Chondrocyte (in vitro differentiated cells): ENCODE measurements at regions not wholly inside any gene's neighbourhood (a gene's known extent, or its start where the extent isn't known, plus 50 kb on each side); places are given as distances from the start of the nearest gene placed in this dataset.
"Not testable (repeated sequence)": the region's sequence is repeated elsewhere in the genome, so short reads cannot be mapped to it uniquely, and the experiment has no call there.

Experiments
- DNase-seq: peaks from one replicate; pipeline ENCODE4 v3.0.0; 2021; ENCODE audit warnings: mixed read lengths, low spot score
- H3K27ac Mint-ChIP-seq: one replicate; pipeline ENCODE4 v1.8.0; 2021; ENCODE audit warnings: mild to moderate bottlenecking, moderate library complexity, mixed read lengths; ENCODE audit not compliant: unreplicated experiment
- H3K27me3 Mint-ChIP-seq: 2 replicates; pipeline ENCODE4 v1.8.0; 2021; ENCODE audit warnings: low read depth, mixed read lengths
- H3K36me3 Mint-ChIP-seq: 2 replicates; pipeline ENCODE4 v1.8.0; 2021; ENCODE audit warnings: low read depth, mixed read lengths
- H3K4me1 Mint-ChIP-seq: 2 replicates; pipeline ENCODE4 v1.8.0; 2021; ENCODE audit warnings: low read depth, mild to moderate bottlenecking, mixed read lengths
- H3K4me3 Mint-ChIP-seq: one replicate; pipeline ENCODE4 v1.8.0; 2021; ENCODE audit warnings: mild to moderate bottlenecking, moderate library complexity, mixed read lengths; ENCODE audit not compliant: unreplicated experiment
- H3K9me3 Mint-ChIP-seq: 2 replicates; pipeline ENCODE4 v1.8.0; 2021; ENCODE audit warnings: low read depth, mixed read lengths
- TF ChIP-seq, protein P1 (sequence below): fragments of 200-600 bp; sonication (generic); IDR thresholded peaks from 2 replicates; pipeline ENCODE4 v1.5.0; 2021; ENCODE audit warnings: antibody characterized with exemption, mild to moderate bottlenecking, moderate library complexity

GRCh38 chr5:12883395-12883794 is 979.1 kb upstream of the CTNND2 start:
- Mint-ChIP-seq H3K4me3 (no peak overlapping the region), H3K9me3 (no peaks in the 10 kb centered on the region), H3K4me1 (no peaks in the 10 kb centered on the region), H3K36me3 (no peaks in the 10 kb centered on the region), H3K27me3 (peaks cover 5% of the 10 kb centered on the region), H3K27ac (no peak overlapping the region)
- DNase-seq, result no peak
- TF ChIP-seq, protein P1, sequence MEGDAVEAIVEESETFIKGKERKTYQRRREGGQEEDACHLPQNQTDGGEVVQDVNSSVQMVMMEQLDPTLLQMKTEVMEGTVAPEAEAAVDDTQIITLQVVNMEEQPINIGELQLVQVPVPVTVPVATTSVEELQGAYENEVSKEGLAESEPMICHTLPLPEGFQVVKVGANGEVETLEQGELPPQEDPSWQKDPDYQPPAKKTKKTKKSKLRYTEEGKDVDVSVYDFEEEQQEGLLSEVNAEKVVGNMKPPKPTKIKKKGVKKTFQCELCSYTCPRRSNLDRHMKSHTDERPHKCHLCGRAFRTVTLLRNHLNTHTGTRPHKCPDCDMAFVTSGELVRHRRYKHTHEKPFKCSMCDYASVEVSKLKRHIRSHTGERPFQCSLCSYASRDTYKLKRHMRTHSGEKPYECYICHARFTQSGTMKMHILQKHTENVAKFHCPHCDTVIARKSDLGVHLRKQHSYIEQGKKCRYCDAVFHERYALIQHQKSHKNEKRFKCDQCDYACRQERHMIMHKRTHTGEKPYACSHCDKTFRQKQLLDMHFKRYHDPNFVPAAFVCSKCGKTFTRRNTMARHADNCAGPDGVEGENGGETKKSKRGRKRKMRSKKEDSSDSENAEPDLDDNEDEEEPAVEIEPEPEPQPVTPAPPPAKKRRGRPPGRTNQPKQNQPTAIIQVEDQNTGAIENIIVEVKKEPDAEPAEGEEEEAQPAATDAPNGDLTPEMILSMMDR, result no peak

DNA sequence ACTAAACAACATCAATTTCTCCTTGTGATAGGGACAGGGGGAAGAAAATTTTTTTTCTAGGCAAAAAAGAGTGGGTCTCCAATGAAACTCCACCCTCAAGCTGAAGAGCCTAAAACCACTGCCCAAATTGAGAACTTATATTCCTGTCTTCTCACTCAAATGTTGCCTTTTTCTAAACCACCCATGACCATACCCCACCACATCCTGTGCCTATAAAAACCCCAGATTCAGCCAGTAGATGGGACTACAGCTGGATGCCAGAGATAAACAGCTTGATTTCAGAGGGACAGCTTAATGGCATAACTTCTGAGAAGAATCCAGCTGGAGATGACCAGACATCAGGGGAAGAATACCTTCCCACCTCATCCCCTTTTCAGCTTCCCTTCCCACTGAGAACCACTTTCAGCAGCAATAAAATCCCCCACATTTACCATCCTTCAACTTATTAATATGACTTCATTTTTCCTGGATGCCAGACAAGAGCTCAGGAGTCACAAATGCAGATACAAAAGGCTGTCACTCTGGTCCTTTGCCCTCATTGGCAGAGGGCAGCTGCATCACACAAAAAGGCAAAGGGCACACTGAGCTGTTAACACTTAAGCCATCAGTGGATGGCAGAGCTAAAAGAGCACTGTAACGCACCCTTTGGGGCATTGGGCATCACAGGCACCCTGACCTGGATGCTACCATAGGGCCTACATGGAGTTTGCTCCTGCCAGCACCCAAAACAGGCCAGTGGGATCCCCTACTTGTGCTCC is 972.5 kb upstream of the CTNND2 start:
- Mint-ChIP-seq H3K4me1 (no peaks in the 10 kb centered on the region), H3K27me3 (peaks cover 4% of the 10 kb centered on the region), H3K4me3 (no peak overlapping the region), H3K9me3 (peaks cover 13% of the 10 kb centered on the region), H3K36me3 (no peaks in the 10 kb centered on the region), H3K27ac (no peak overlapping the region)
- TF ChIP-seq, protein P1, result no peak
- DNase-seq, result no peak

- no peak for DNase-seq
- no peaks in the 10 kb centered on the region for H3K27me3 Mint-ChIP-seq
- H3K9me3 Mint-ChIP-seq, result peaks cover 13% of the 10 kb centered on the region
- TF ChIP-seq, protein P1, result no peak
- H3K4me3 Mint-ChIP-seq, result no peak overlapping the region
- H3K27ac Mint-ChIP-seq, result no peak overlapping the region
- H3K4me1 Mint-ChIP-seq, result no peaks in the 10 kb centered on the region
- H3K36me3 Mint-ChIP-seq, result no peaks in the 10 kb centered on the region
Observed at GRCh38 chr5:12870872-12871539, 966.8 kb upstream of the CTNND2 start.

DNA sequence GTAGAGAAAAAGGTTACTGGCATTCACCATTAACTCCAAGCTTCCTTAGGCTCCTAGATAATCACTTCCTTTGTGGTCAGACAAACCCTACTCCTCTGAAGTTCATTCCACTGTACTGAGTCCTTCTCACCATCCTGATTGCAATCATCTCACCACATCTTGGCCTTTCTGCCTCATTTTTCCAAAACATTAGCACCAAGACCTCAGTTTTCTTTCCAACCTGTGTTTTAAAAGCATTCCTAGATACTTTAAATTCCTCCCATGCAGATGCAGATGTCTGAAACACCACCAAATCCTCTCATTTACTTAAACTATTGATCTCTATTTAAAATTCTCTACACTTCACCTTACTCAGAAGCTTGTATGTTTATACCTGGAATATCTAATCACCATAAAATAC is 961.3 kb upstream of the CTNND2 start:
- H3K4me1 Mint-ChIP-seq, result peaks cover 7% of the 10 kb centered on the region
- no peak for DNase-seq
- H3K9me3 Mint-ChIP-seq, result no peaks in the 10 kb centered on the region
- H3K36me3 Mint-ChIP-seq, result no peaks in the 10 kb centered on the region
- TF ChIP-seq, protein P1, result no peak
- no peak overlapping the region for H3K4me3 Mint-ChIP-seq
- no peak overlapping the region for H3K27ac Mint-ChIP-seq
- no peaks in the 10 kb centered on the region for H3K27me3 Mint-ChIP-seq

DNA sequence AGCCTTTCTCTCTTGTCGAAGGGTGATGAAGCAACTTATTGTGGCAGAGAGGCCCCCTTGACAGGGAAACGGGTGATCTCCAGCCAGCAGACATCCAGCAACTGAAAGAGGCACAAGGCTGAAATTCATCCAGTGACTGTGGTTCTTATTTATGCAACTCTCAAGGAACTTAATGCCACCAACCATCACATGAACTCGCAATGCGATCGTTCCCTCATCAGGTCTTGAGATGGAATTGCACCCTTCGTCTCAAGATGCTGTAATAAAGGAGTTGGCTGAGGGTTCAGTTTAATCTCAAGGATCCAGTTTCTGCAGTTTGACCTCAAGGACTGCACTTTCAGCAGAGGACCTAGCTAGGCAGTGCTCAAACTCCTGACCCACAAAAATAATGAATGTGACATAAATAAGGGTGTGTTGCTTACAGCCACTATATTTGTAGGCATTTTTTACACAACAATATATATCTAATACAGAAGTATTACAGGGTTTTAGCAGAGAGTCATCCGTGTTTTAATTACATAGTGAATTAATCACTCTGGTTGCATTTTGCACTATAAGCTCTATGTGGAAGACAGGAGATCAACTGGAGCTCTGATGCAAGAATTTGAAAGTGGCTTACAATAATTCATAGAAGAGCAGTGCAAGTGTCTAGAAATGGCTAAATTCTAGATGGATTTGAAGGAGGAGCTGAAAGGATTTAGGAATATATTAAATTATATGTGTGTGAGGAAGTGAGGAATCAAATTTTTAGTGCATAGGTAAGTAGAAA is 957.8 kb upstream of the CTNND2 start:
- H3K27ac Mint-ChIP-seq, result no peak overlapping the region
- TF ChIP-seq, protein P1, result no peak
- peaks cover 7% of the 10 kb centered on the region for H3K4me1 Mint-ChIP-seq
- no peak for DNase-seq
- no peaks in the 10 kb centered on the region for H3K27me3 Mint-ChIP-seq
- no peaks in the 10 kb centered on the region for H3K36me3 Mint-ChIP-seq
- peaks cover 7% of the 10 kb centered on the region for H3K9me3 Mint-ChIP-seq
- H3K4me3 Mint-ChIP-seq, result no peak overlapping the region

DNA sequence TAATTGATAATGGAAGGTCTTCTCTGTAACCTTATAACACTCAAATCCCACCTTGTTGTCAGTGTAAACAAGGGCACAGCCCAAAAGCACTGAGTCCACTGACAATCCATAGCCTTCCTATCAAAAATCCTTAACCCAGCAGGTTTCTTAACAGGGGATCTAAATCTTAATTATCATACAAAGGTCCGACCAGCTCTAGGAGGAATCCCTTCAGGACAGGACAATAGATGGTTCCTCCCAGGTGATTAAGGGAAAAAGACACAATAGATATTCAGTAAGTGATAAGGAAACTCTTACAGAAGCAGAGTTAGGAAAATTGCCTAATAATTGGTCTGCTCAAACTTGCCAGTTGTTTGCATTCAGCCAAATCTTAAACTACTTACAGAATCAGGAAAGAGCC is 951.9 kb upstream of the CTNND2 start:
- H3K4me3 Mint-ChIP-seq, H3K36me3 Mint-ChIP-seq, H3K9me3 Mint-ChIP-seq: not testable (repeated sequence)

More for the DNA sequence above, 951.9 kb upstream of the CTNND2 start:
- DNase-seq, H3K27me3 Mint-ChIP-seq, H3K4me1 Mint-ChIP-seq, H3K27ac Mint-ChIP-seq: not testable (repeated sequence)
